Peyer's patch (tissue), 4 donors: ENCODE measurements at regions not wholly inside any gene's neighbourhood (a gene's known extent, or its start where the extent isn't known, plus 50 kb on each side); places are given as distances from the start of the nearest gene placed in this dataset.

ENCODE experiments used
- DNase-seq, 3 donors: peaks; one replicate each; pipeline ENCODE4 v3.0.0-alpha.2; 2017 to 2019
- H3K27ac ChIP-seq, 4 donors: fragments of 200-600 bp; sonication (generic); one replicate each; pipeline ENCODE4 v1.5.1; 2016 to 2019
- H3K27me3 ChIP-seq, 2 donors: fragments of 200-600 bp; sonication (generic); one replicate each; pipeline ENCODE4 v1.5.1; 2019
- H3K36me3 ChIP-seq, 3 donors: fragments of 200-600 bp; sonication (generic); one replicate each; pipeline ENCODE4 v1.5.1; 2016 to 2019
- H3K4me1 ChIP-seq, 4 donors: fragments of 200-600 bp; sonication (generic); one replicate each; pipeline ENCODE4 v1.5.1; 2016 to 2019
- H3K4me3 ChIP-seq, 4 donors: fragments of 200-600 bp; sonication (generic); 1 replicate in 3 of 4; 2 replicates in 1 of 4; pipeline ENCODE4 v1.5.1; 2016 to 2019; ENCODE audit warnings: mild to moderate bottlenecking in 1 of 4
- H3K9me3 ChIP-seq, 4 donors: fragments of 200-600 bp; sonication (generic); one replicate each; pipeline ENCODE4 v1.5.1; 2016 to 2019; ENCODE audit warnings: mild to moderate bottlenecking in 1 of 4
- CTCF ChIP-seq, 6 experiments: fragments of 450-650 bp in 4 of 6; fragments of 200-600 bp in 2 of 6; sonication (generic) in 1 of 6; IDR thresholded peaks; one replicate each; pipeline ENCODE4 v1.5.1; 2017 to 2019; ENCODE audit warnings: antibody characterized with exemption in 6 of 6, mild to moderate bottlenecking in 3 of 6, moderate library complexity in 1 of 6
- POLR2A ChIP-seq, 2 donors: fragments of 450-650 bp; IDR thresholded peaks; one replicate each; pipeline ENCODE4 v1.5.1; 2017; ENCODE audit warnings: antibody characterized with exemption in 2 of 2, mild to moderate bottlenecking in 2 of 2, moderate library complexity in 2 of 2

GRCh38 chr6:126176282-126176681, 163.6 kb upstream of the CENPW start:
- Histone ChIP-seq H3K27ac (no peak overlapping the region), H3K36me3 (no peaks in the 10 kb centered on the region), H3K27me3 (no peaks in the 10 kb centered on the region), H3K9me3 (no peaks in the 10 kb centered on the region), H3K4me1 (no peaks in the 10 kb centered on the region), H3K4me3 (no peak overlapping the region)
- peak in 1 of 6 experiments; percentile 16 for TF ChIP-seq CTCF (IDR thresholded peaks at IDR 0.05)
- TF ChIP-seq POLR2A (IDR thresholded peaks at IDR 0.05) = no peak
- no peak for DNase-seq

GRCh38 chr6:126180585-126180984, 159.3 kb upstream of the CENPW start:
- Histone ChIP-seq H3K27me3 (no peaks in the 10 kb centered on the region), H3K27ac (no peak overlapping the region), H3K4me1 (peaks cover 0 to 8% (median 0%) of the 10 kb centered on the region in 4 donors), H3K9me3 (no peaks in the 10 kb centered on the region), H3K36me3 (no peaks in the 10 kb centered on the region), H3K4me3 (no peak overlapping the region)
- TF ChIP-seq CTCF (IDR thresholded peaks at IDR 0.05) = no peak
- no peak for TF ChIP-seq POLR2A (IDR thresholded peaks at IDR 0.05)
- DNase-seq = no peak

- H3K4me3 ChIP-seq = no peak overlapping the region
- DNase-seq = no peak
- H3K9me3 ChIP-seq = no peaks in the 10 kb centered on the region
- peaks cover 0 to 8% (median 0%) of the 10 kb centered on the region in 4 donors for H3K4me1 ChIP-seq
- no peaks in the 10 kb centered on the region for H3K27me3 ChIP-seq
- TF ChIP-seq POLR2A (IDR thresholded peaks at IDR 0.05) = no peak
- no peak for TF ChIP-seq CTCF (IDR thresholded peaks at IDR 0.05)
- no peaks in the 10 kb centered on the region for H3K36me3 ChIP-seq
- H3K27ac ChIP-seq = no peak overlapping the region
Measured at GRCh38 chr6:126181173-126181741, 158.7 kb upstream of the CENPW start.

- DNase-seq = no peak
- H3K9me3 ChIP-seq = no peaks in the 10 kb centered on the region
- no peak overlapping the region for H3K4me3 ChIP-seq
- TF ChIP-seq POLR2A (IDR thresholded peaks at IDR 0.05) (no peak), CTCF (IDR thresholded peaks at IDR 0.05) (no peak)
- H3K27ac ChIP-seq = no peak overlapping the region
- no peaks in the 10 kb centered on the region for H3K27me3 ChIP-seq
- H3K36me3 ChIP-seq = no peaks in the 10 kb centered on the region
- peaks cover 0 to 8% (median 0%) of the 10 kb centered on the region in 4 donors for H3K4me1 ChIP-seq
Measured at GRCh38 chr6:126181890-126182289, 158.0 kb upstream of the CENPW start.

- Histone ChIP-seq H3K27me3 (no peaks in the 10 kb centered on the region), H3K4me1 (peaks cover 0 to 8% (median 0%) of the 10 kb centered on the region in 4 donors), H3K36me3 (no peaks in the 10 kb centered on the region), H3K27ac (no peak overlapping the region), H3K4me3 (no peak overlapping the region), H3K9me3 (no peaks in the 10 kb centered on the region)
- TF ChIP-seq CTCF (IDR thresholded peaks at IDR 0.05) (no peak), POLR2A (IDR thresholded peaks at IDR 0.05) (no peak)
- no peak for DNase-seq
Measured at GRCh38 chr6:126182650-126183311, 157.1 kb upstream of the CENPW start.
